ENCODE measurements at regions not wholly inside any gene's neighbourhood (a gene's known extent, or its start where the extent isn't known, plus 50 kb on each side); places are given as distances from the start of the nearest gene placed in this dataset.

DNA sequence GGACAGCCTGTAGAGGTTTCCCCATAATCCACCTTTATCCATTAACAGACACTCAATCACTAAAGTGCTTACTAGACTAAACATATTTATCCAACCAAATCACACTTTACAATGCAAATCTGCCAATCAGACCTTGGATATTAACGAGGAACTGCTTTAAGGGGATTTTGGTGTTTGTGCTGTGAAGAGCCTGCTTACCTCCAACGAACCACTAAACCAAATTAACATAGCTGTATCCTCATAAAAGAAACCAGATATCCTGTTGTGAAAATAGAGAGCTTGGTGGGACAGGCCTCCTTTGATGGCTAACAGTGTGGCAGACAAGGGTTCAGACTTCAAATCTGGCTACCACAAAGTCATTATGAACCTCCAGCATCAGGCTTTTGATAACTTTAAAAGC is 252.6 kb upstream of the HAND2 start:
- Histone ChIP-seq H3K4me3 (ENCODE audit: low read length) (no peak overlapping the region), H3K9ac (ENCODE audit: low read length) (no peak overlapping the region), H3K36me3 (ENCODE audit: low read depth, low read length) (no peaks in the 10 kb centered on the region), H3K9me2 (replicated peaks; ENCODE audit: low read length) (no peaks in the 10 kb centered on the region), H3K27ac (ENCODE audit: low read length) (no peak overlapping the region), H3F3A (ENCODE audit: low read length, unreplicated experiment) (no peaks in the 10 kb centered on the region), H3K9me3 (ENCODE audit: low read length) (no peaks in the 10 kb centered on the region), H3K4me2 (ENCODE audit: low read length) (no peak overlapping the region), H3K79me2 (ENCODE audit: low read length) (no peaks in the 10 kb centered on the region), H4K20me1 (ENCODE audit: low read length) (no peaks in the 10 kb centered on the region), H2AFZ (ENCODE audit: low read length) (no peak overlapping the region), H3K4me1 (ENCODE audit: insufficient read depth, low read length) (no peaks in the 10 kb centered on the region), H3K27me3 (ENCODE audit: low read length) (peaks cover 20% of the 10 kb centered on the region)
- intact Hi-C loops (cut with micrococcal nuclease), result no loop called here
- CTCF ChIA-PET, result no interaction called here
- POLR2A ChIA-PET (ENCODE audit: unreplicated experiment), result no interaction called here
- ATAC-seq (no peak), DNase-seq (no peak)
- no TSS peak for BruUV-seq (replicated peaks)
- TF ChIP-seq EZH2phosphoT487 (IDR thresholded peaks at IDR 0.05; ENCODE audit: borderline replicate concordance, low read length) (no peak), EZH2 (IDR thresholded peaks at IDR 0.05; ENCODE audit: low read length, unreplicated experiment) (no peak)
- TF ChIP-seq, protein P1, sequence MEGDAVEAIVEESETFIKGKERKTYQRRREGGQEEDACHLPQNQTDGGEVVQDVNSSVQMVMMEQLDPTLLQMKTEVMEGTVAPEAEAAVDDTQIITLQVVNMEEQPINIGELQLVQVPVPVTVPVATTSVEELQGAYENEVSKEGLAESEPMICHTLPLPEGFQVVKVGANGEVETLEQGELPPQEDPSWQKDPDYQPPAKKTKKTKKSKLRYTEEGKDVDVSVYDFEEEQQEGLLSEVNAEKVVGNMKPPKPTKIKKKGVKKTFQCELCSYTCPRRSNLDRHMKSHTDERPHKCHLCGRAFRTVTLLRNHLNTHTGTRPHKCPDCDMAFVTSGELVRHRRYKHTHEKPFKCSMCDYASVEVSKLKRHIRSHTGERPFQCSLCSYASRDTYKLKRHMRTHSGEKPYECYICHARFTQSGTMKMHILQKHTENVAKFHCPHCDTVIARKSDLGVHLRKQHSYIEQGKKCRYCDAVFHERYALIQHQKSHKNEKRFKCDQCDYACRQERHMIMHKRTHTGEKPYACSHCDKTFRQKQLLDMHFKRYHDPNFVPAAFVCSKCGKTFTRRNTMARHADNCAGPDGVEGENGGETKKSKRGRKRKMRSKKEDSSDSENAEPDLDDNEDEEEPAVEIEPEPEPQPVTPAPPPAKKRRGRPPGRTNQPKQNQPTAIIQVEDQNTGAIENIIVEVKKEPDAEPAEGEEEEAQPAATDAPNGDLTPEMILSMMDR (conservative IDR thresholded peaks at IDR 0.05; ENCODE audit: low read depth, low read length), result no peak

DNA sequence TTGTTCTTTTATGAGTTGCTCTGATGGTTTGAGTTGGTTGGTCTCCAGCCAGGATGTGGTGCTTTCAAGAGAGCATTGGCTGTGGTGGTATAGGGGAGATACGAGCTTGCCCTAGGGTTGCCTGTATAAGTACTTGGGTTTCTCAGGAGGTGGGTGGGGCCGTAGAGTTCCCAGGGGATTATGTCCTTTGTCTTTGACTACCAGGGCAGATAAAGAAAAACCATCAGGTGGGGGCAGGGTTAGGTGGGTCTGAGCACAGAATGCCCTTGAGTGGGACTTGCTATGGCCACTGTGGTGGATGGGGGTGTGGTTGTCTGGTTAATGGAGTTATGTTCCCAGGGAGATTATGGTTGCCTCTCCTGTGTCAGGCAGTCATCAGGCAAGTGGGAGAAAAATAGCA is 247.9 kb upstream of the HAND2 start:
- no peak overlapping the region for H3K4me2 ChIP-seq (ENCODE audit: low read length)
- H3K27ac ChIP-seq (ENCODE audit: low read length), result no peak overlapping the region
- TF ChIP-seq, protein P1 (conservative IDR thresholded peaks at IDR 0.05; ENCODE audit: low read depth, low read length), result no peak
- TF ChIP-seq EZH2phosphoT487 (IDR thresholded peaks at IDR 0.05; ENCODE audit: borderline replicate concordance, low read length) (no peak), EZH2 (IDR thresholded peaks at IDR 0.05; ENCODE audit: low read length, unreplicated experiment) (no peak)
- no peak overlapping the region for H3K9ac ChIP-seq (ENCODE audit: low read length)
- no peaks in the 10 kb centered on the region for H3K79me2 ChIP-seq (ENCODE audit: low read length)
- POLR2A ChIA-PET (ENCODE audit: unreplicated experiment), result no interaction called here
- no peaks in the 10 kb centered on the region for H3K4me1 ChIP-seq (ENCODE audit: insufficient read depth, low read length)
- H4K20me1 ChIP-seq (ENCODE audit: low read length), result no peaks in the 10 kb centered on the region
- intact Hi-C loops (cut with micrococcal nuclease), result no loop called here
- H3F3A ChIP-seq (ENCODE audit: low read length, unreplicated experiment), result no peaks in the 10 kb centered on the region
- H2AFZ ChIP-seq (ENCODE audit: low read length), result no peak overlapping the region
- no TSS peak for BruUV-seq (replicated peaks)
- no peaks in the 10 kb centered on the region for H3K9me2 ChIP-seq (replicated peaks; ENCODE audit: low read length)
- CTCF ChIA-PET, result no interaction called here
- DNase-seq (no peak), ATAC-seq (no peak)
- H3K4me3 ChIP-seq (ENCODE audit: low read length), result no peak overlapping the region
- H3K27me3 ChIP-seq (ENCODE audit: low read length), result no peaks in the 10 kb centered on the region
- no peaks in the 10 kb centered on the region for H3K36me3 ChIP-seq (ENCODE audit: low read depth, low read length)
- no peaks in the 10 kb centered on the region for H3K9me3 ChIP-seq (ENCODE audit: low read length)

DNA sequence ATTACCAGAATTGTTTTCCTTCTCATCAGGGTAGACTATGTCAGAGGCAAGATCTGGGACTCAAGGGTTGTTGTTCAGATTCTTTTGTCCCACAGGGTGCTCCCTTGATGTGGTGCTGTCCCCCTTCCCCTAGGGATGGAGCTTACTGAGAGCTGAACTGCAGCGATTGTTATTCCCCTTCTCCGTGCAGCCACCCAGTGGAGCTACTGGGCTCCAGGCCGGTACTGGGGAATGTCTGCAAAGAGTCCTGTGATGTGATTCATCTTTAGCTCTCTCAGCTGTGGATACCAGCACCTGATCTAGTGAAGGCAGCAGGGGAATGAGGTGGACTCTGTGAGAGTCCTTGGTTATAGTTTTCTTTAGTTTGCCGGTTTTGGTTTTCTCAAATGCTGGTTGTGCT is 247.4 kb upstream of the HAND2 start:
- Histone ChIP-seq H3K27me3 (ENCODE audit: low read length) (no peaks in the 10 kb centered on the region), H3K27ac (ENCODE audit: low read length) (no peak overlapping the region), H4K20me1 (ENCODE audit: low read length) (no peaks in the 10 kb centered on the region), H3K9me2 (replicated peaks; ENCODE audit: low read length) (no peaks in the 10 kb centered on the region), H3F3A (ENCODE audit: low read length, unreplicated experiment) (no peaks in the 10 kb centered on the region), H3K79me2 (ENCODE audit: low read length) (no peaks in the 10 kb centered on the region), H3K36me3 (ENCODE audit: low read depth, low read length) (no peaks in the 10 kb centered on the region), H3K9ac (ENCODE audit: low read length) (no peak overlapping the region), H3K4me1 (ENCODE audit: insufficient read depth, low read length) (no peaks in the 10 kb centered on the region), H3K4me2 (ENCODE audit: low read length) (no peak overlapping the region), H3K4me3 (ENCODE audit: low read length) (no peak overlapping the region), H2AFZ (ENCODE audit: low read length) (no peak overlapping the region), H3K9me3 (ENCODE audit: low read length) (no peaks in the 10 kb centered on the region)
- POLR2A ChIA-PET (ENCODE audit: unreplicated experiment), result no interaction called here
- no peak for TF ChIP-seq EZH2phosphoT487 (IDR thresholded peaks at IDR 0.05; ENCODE audit: borderline replicate concordance, low read length)
- no peak for TF ChIP-seq EZH2 (IDR thresholded peaks at IDR 0.05; ENCODE audit: low read length, unreplicated experiment)
- TF ChIP-seq, protein P1 (conservative IDR thresholded peaks at IDR 0.05; ENCODE audit: low read depth, low read length), result no peak
- DNase-seq, result no peak
- intact Hi-C loops (cut with micrococcal nuclease), result no loop called here
- BruUV-seq (replicated peaks), result no TSS peak
- CTCF ChIA-PET, result no interaction called here
- ATAC-seq, result no peak

Data from PC-3 (cell line).